HEK293 (cell line): ENCODE measurements at regions not wholly inside any gene's neighbourhood (a gene's known extent, or its start where the extent isn't known, plus 50 kb on each side); places are given as distances from the start of the nearest gene placed in this dataset.

Experiments
- GLI4 ChIP-seq: fragments of 450-650 bp; formaldehyde crosslinking; IDR thresholded peaks from 2 replicates; pipeline ENCODE4 v1.5.1; 2016; ENCODE audit warnings: missing biosample characterization, missing genetic modification characterization
- YY2 ChIP-seq: fragments of 450-650 bp; formaldehyde crosslinking; IDR thresholded peaks from 2 replicates; pipeline ENCODE4 v1.5.1; 2016; ENCODE audit warnings: missing biosample characterization, missing genetic modification characterization
- ZBTB17 ChIP-seq: fragments of 450-650 bp; formaldehyde crosslinking; IDR thresholded peaks from 2 replicates; pipeline ENCODE4 v1.5.1; 2016; ENCODE audit warnings: missing biosample characterization, missing genetic modification characterization
- ZNF133 ChIP-seq: fragments of 450-650 bp; formaldehyde crosslinking; IDR thresholded peaks from 2 replicates; pipeline ENCODE4 v1.5.1; 2016; ENCODE audit warnings: missing biosample characterization, missing genetic modification characterization
- ZNF423 ChIP-seq: fragments of 450-650 bp; formaldehyde crosslinking; IDR thresholded peaks from 2 replicates; pipeline ENCODE4 v1.5.1; 2016; ENCODE audit warnings: missing biosample characterization, missing genetic modification characterization
- ZNF530 ChIP-seq: fragments of 450-650 bp; formaldehyde crosslinking; IDR thresholded peaks from 2 replicates; pipeline ENCODE4 v1.5.1; 2016; ENCODE audit warnings: low read depth, missing biosample characterization, missing genetic modification characterization
- ZNF658 ChIP-seq: fragments of 450-650 bp; formaldehyde crosslinking; IDR thresholded peaks from 2 replicates; pipeline ENCODE4; 2016; ENCODE audit warnings: missing biosample characterization, missing genetic modification characterization
- ZNF660 ChIP-seq: fragments of 450-650 bp; IDR thresholded peaks from 2 replicates; pipeline ENCODE4 v1.5.1; 2018; ENCODE audit warnings: missing biosample characterization, mild to moderate bottlenecking, missing genetic modification characterization
- TF ChIP-seq, protein P1 (sequence below): fragments of 450-650 bp; formaldehyde crosslinking; IDR thresholded peaks from 2 replicates; pipeline ENCODE4 v1.5.1; 2016; ENCODE audit warnings: missing biosample characterization, missing genetic modification characterization
- TF ChIP-seq, protein P2 (sequence below): fragments of 450-650 bp; formaldehyde crosslinking; IDR thresholded peaks from 2 replicates; pipeline ENCODE4 v1.5.1; 2016; ENCODE audit warnings: missing biosample characterization, missing genetic modification characterization
- TF ChIP-seq, protein P3 (sequence below): fragments of 450-650 bp; formaldehyde crosslinking; IDR thresholded peaks from 2 replicates; pipeline ENCODE4 v1.5.1; 2016; ENCODE audit warnings: missing biosample characterization, missing genetic modification characterization, low read depth

DNA sequence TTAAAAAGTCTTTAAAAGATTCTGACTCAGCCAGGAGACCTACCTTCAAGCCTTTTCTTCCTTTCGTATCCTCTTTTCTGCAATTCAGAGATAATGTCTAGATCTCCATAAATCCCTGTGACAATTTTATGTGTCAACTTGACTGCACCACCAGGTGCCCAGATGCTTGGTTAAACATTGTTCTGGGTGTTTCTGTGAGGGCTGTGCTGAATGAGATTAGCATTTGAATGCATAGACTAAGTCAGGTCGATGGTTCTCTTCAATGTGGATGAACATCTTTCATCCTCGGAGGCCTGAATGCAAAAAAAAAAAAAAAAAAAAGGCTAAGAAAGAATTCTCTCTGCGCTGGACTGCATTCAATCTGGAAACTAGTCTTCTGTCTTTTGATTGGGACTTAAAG is 1082.7 kb downstream of the NLGN4X start:
- TF ChIP-seq YY2 (tag by site-specific recombination) (no peak), ZNF133 (tag by site-specific recombination) (no peak), ZNF530 (tag by site-specific recombination) (no peak), ZNF658 (tag by site-specific recombination) (no peak), ZNF660 (tag by site-specific recombination) (no peak), ZBTB17 (tag by site-specific recombination) (no peak), GLI4 (tag by site-specific recombination) (no peak), ZNF423 (tag by site-specific recombination) (no peak)
- TF ChIP-seq, protein P1, sequence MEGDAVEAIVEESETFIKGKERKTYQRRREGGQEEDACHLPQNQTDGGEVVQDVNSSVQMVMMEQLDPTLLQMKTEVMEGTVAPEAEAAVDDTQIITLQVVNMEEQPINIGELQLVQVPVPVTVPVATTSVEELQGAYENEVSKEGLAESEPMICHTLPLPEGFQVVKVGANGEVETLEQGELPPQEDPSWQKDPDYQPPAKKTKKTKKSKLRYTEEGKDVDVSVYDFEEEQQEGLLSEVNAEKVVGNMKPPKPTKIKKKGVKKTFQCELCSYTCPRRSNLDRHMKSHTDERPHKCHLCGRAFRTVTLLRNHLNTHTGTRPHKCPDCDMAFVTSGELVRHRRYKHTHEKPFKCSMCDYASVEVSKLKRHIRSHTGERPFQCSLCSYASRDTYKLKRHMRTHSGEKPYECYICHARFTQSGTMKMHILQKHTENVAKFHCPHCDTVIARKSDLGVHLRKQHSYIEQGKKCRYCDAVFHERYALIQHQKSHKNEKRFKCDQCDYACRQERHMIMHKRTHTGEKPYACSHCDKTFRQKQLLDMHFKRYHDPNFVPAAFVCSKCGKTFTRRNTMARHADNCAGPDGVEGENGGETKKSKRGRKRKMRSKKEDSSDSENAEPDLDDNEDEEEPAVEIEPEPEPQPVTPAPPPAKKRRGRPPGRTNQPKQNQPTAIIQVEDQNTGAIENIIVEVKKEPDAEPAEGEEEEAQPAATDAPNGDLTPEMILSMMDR (tag by site-specific recombination): no peak
- TF ChIP-seq, protein P2, sequence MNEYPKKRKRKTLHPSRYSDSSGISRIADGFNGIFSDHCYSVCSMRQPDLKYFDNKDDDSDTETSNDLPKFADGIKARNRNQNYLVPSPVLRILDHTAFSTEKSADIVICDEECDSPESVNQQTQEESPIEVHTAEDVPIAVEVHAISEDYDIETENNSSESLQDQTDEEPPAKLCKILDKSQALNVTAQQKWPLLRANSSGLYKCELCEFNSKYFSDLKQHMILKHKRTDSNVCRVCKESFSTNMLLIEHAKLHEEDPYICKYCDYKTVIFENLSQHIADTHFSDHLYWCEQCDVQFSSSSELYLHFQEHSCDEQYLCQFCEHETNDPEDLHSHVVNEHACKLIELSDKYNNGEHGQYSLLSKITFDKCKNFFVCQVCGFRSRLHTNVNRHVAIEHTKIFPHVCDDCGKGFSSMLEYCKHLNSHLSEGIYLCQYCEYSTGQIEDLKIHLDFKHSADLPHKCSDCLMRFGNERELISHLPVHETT: no peak
- TF ChIP-seq, protein P3, sequence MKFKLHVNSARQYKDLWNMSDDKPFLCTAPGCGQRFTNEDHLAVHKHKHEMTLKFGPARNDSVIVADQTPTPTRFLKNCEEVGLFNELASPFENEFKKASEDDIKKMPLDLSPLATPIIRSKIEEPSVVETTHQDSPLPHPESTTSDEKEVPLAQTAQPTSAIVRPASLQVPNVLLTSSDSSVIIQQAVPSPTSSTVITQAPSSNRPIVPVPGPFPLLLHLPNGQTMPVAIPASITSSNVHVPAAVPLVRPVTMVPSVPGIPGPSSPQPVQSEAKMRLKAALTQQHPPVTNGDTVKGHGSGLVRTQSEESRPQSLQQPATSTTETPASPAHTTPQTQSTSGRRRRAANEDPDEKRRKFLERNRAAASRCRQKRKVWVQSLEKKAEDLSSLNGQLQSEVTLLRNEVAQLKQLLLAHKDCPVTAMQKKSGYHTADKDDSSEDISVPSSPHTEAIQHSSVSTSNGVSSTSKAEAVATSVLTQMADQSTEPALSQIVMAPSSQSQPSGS (tag by site-specific recombination): no peak
